NCI-H2029 (cell line): ENCODE measurements at regions not wholly inside any gene's neighbourhood (a gene's known extent, or its start where the extent isn't known, plus 50 kb on each side); places are given as distances from the start of the nearest gene placed in this dataset.
"Not testable (repeated sequence)": the region's sequence is repeated elsewhere in the genome, so short reads cannot be mapped to it uniquely, and the experiment has no call there.

Source experiments
- DNase-seq: peaks from one replicate; lab custom pipeline; 2025; lab: John Stamatoyannopoulos, UW

DNA sequence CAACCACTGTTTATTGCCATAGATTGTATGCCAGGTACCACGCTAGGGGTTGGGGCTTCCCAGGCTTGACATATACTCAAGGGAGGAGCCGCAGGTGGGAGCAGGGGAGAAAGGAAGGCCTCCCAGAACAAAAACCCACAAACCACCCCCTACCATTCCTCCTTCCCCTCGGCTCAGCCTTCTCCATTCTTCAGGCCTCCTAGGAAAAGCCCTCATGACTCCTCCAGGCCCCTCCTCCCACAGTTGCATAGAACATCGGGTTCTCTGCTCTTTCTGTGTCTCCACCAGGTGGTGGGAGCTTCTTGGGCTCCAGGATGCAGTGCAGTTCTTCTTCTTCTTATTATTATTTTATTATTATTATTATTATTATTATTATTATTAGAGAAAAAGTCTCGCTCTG lies 80.3 kb downstream of the ZFP36L2 start:
- no peak for DNase-seq

DNA sequence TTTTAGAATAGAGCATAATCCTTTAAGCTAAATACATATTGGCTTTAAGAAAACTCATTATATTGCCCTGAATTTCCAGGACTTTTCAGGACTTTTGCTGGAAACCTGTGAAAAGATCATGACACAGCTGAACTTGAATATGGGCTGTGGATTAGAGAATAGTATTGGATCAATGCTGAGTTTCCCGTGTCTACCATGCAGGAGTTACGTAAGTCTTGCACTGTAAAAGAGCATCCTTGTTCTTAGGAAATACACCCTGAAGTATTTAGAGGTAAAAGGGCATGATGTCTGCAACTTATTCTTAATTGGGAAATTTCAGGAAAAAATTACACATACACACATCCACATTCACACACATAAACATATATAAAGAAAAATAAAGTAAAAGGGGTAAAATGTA lies 82.1 kb downstream of the ZFP36L2 start:
- DNase-seq: no peak

DNA sequence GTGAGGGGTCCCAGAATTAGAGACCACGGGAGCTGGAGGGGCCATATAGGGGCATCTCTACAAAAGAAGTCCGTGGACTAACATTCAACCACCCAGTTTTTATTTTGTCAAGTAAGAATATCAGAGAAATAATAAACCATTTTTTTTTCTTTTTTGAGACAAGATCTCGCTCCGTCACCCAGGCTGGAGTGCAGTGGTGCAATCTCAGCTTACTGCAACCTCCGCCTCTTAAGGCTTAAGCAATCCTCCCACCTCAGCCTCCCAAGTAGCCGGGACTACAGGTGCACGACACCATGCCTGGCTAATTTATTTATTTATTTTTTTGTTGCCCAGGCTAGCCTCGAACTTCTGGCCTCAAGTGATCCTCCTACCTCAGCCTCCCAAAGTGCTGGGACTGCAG lies 82.7 kb downstream of the ZFP36L2 start:
- no peak for DNase-seq

DNA sequence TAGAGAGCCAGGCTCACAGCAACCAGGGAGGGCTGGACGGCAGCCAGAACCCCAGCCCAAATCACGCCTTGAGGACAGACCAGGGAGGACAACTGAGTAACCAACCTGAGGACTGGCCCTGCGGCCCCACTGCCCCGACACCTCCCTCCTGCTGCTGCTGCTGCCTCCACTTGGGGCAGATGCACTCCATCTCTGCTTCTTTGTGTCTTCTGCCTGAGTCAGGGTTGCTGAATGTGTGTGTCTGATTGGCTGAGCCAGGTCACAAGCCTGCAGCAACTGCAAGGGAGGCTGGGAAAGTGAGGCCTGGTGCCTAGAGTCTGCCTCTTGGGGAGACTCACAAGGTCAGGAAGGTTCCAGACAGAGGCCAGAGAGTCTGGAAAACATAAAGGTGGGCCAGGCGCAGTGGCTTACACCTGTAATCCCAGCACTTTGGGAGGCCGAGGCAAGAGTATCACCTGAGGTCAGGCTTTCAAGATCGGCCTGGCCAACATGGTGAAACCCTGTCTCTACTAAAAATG lies 83.4 kb downstream of the ZFP36L2 start:
- no peak for DNase-seq

DNA sequence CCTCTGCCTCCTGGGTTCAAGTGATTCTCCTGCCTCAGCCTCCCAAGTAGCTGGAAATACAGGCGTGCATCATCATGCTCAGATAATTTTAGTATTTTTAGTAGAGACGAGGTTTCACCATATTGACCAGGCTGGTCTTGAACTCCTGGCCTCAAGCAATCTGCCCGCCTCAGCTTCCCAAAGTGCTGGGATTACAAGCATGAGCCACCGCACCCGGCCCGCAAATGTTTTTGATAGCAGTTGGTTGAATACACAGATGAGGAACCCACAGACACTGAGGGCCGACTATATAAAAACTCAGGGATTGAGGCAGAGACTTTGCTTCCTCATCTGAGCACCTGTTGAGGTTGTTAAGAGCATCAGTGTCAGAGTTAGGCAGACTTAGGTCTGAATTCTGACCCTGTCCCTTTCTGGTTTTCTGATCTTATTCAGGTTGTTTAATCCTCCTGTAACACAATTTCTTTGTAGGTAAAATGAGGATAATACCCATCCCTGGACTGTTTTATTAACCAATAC lies 84.7 kb downstream of the ZFP36L2 start:
- not testable (repeated sequence) for DNase-seq

DNA sequence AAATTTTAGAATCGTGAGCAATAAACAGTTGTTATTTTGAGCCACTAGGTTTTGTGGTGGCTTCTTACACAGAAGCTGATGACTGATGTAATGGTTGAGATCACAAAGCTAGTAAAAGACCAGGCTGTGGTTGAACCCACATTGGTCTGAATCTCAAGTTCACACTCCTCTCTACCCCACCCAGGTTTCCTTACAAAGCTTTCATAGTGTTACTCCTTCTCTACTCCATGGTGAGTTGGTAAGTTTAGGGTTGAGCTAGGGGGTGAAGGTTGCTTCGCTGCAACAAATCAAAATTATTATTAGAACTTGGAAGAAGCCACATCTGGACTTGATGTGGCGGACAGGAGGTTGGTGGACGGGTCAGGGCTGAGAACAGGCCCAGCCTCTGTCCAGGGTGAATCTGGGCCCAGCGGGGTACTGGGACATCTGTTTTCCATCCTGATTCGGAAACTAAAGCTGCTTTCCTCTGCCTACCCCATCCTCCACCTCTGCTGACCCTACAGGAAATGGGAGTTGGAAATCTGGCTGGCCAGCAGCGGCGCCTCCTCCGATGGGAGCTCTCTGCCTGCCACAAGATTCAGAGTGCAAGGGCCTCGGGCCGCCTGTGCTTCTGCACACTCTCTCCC lies 86.3 kb downstream of the ZFP36L2 start:
- no peak for DNase-seq

DNA sequence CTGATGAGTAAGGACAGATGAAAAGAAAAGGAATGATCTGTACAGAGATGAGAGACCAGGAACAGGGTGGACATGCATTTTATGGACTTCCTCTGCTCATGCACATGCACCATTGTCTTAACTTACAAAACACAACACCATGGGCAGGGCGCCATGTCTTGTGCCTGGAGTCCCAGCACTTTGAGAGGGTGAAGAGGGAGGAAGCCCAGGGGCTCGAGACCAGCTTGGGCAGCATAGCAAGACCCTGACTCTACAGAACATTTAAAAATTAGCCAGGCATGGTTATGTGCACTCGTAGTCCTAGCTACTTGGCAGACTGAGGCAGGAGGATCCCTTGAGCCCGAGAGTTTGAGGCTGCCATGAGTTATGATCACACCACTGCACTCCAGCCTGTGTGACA lies 86.9 kb downstream of the ZFP36L2 start:
- DNase-seq: no peak

DNA sequence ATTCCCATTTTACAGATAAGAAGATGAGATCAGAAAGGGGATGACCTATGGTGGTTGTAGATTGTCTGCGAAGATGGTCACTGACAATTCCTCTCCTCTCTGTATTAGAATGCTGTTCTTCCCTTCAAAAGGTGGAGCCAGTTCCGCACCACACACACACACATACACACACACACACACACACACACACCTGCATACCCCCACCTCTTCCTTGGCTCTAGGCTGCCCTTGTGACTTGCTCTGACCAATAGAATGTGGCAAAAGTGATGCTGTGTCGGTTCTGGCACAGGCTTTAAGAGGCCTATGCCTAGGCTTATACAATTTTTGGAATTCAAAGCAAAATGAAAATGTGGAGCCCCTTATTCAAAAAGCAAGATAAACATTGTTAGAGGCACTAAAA lies 88.0 kb downstream of the ZFP36L2 start:
- DNase-seq: no peak

DNA sequence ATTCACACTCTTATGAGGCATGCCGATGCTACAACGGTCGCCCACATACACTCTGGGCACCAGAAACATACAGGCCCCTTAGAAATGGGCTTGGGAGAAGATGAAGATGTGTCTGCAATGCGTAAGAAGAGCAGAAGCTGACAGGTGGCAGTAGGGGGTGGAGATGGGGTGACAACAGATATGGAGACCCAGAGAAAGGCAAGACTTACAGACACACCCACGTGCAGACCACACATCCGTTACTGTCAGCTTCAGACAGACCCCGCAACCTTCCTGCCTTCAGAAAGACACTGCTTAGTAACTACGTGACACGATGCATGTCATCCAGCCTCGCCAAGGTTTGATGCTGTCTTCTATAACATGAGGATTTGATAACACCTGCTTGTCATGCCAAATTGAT lies 89.5 kb downstream of the ZFP36L2 start:
- no peak for DNase-seq

DNA sequence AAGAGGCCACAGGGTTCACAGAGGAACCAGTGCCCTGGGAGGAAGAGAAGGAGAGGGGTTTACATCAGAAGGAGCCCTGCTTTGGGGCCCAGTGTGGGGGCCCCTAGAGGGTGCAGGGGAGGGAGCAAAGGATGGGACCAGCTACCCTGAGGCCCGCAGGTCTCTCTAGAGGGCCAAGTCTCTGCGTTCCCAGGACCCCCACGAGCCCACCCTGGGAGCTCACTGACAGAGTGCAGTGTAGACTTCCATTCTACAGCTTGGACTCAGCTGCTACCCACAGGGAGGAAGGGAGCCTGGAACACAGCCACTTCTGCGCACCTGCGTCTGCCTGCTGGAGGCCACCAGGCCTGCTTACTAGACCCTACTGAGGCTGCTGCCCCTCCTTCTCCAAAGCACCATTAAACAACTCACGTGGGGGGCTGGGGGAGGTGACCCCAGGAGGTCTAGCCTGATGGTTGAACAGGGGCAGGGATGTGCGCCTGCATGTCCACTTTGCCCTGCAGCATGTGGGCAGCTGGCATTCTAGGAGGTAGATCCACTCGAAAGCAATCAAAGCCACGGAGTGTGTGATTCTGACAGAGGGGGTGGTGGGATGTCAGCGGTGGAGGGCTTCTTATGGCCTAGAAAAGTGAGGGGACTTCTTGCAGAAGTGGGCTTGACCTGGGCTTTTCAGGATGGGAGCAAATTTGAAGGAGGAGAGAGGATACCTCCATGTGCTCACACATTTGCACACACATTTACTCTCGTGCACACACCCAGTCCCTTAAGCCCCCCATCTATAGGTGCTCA lies 90.2 kb downstream of the ZFP36L2 start:
- no peak for DNase-seq

DNA sequence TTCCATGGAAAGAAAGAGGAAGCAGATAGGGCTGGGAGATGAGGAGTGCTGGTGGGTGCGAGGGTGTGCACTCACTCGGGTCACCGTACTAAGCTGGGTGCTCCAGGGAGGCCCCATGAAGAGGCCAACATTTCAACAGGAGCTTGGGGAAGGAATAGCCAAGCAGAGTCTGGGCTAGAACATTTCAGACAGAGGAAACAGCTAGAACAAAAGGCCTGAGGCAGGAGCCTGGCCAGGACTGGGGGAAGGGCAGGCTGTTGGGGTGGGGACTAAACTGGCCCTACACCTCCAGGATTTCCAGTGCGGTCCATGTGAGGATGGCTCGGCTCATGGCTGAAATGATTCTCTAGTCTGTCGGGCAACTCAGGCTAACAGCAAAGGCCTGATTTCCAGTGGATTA lies 90.8 kb downstream of the ZFP36L2 start:
- DNase-seq: no peak

DNA sequence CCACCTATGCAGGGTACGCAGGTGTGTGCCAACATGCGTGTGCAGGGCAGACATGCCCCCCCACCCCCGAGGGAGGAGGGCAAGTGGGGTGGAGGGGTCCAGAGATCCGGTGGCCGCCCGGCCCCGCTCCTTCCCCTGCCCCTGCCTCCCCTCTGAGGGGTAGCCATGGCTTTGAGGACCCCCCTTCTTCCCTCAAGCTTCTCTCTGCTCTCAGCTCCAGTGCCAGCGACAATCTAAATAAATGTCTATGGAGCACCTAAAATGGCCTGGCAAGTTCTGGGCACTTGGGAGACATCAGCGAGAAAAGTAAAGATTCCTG lies 91.9 kb downstream of the ZFP36L2 start:
- DNase-seq: no peak

DNA sequence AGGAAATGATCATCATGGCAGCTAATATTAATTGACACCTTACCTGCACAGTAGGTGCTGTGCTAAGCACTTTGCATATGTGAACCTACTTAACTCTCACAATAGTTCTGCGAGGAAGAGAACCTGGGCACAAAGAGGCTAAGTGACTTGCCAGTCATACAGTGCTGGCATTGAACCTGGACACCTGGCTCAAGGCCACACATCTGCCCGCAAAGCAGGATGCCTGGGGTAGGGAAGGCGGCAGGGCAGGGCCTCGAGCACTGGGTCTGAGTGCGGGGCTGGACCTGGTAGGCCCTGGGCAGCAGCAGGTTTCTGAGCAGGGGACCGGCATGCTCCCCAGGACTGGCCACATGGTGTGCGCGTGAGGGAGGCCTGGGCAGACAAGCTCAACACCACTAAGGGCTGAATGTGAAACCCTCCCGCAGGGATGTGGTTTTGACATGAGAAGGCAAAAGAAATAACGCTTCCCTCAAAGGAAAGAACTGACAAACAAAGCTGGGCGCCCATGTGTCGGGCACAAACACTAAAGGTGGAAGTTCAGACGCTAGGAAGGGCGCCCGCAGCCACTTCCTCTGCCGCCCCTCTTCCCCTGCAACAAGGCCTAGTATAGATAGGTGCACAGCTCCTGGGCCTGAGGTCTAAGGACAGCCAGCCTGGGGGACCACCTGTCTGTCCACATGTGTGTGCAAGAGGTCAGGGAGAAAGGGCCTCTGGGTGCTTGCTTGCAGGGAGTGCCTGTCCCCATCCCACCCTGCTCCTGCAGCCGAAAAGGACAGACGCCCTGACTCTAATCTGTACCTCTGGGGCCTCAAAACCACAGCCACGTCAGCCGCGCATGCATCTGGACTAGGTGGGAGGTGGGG lies 92.5 kb downstream of the ZFP36L2 start:
- DNase-seq: no peak

DNA sequence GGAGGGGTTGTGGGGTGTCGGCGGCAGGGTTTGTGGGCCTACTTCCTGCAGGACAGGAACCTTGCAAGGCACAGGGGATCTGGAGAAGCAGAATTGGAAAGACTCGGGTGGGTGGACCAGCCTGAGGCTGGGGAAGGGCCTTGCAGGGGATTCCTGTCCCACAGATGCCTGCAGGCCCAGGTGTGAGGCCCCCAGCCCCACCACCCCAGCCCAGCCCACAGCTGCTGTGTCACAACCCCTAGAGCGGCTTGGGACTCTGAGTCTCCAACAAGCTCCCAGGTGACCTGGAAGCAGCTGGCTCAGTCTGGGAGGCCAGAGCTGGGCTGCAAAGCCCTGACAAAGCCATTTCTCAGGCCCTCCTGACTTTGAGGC lies 93.1 kb downstream of the ZFP36L2 start:
- DNase-seq: no peak

DNA sequence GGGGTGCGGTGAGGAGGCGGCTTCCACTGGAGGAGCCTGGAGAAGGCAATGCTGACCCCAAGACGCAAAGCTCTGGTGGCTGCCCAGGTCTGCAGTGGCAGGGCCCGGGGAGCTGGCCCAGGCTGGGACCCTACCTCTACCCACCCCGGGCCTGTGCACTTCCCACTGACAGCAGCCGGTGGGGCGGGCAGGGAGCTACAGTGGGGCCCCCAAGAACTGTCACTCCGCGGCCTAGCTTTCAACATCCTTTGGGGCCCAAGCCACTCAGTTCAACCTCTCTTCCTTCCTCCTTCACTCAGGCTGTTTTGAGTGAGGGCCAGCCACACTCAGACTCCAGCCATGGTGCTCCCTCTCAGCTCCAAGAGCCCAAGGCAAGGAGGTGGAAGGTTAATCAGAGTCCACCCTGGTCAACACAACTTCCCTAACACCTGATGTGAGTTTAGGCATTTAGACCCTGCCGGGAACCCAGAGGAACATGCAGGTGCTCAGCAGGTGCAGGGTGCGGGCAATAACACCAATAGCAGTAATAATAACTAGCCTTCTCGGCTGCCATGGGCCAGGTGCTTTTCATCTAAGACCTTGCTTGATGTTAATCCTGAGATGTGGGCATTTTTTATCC lies 93.6 kb downstream of the ZFP36L2 start:
- DNase-seq: no peak

DNA sequence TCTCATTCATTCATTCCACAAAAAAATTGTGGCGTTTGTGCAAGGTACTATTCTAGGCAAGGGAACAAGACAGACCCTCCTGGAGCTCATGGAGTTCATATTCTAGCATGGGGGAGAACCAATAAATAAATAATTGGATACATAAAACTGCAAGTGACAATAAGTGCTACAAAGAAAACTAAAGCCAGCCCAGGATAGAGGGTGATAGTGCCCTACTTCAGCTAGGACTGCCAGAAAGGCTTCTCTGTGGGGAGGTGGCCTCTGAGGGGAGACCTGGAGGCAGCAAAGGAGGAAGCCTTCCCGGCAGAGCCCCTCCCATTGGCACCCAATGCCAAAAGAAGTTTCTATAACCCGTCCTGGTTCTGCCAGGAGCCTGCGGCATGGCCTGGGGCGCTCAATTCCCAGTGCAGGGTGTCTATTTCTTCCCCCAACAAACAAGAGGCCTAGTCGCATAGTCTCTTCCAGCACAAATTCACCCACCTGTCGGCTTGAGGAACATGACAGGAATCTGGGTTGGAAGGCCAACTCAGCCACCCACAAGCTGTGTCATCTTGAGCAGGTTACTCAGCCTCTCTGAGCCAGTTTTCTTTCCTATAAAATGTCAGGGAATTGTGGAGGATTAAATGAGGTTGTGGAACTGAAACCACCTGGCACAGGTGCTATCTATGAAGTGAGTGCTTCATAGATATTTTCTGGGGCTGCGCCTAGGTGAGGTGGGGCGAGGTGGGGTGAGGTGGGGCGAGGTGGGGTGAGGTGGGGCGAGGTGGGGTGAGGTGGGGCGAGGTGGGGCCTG lies 94.3 kb downstream of the ZFP36L2 start:
- no peak for DNase-seq

DNA sequence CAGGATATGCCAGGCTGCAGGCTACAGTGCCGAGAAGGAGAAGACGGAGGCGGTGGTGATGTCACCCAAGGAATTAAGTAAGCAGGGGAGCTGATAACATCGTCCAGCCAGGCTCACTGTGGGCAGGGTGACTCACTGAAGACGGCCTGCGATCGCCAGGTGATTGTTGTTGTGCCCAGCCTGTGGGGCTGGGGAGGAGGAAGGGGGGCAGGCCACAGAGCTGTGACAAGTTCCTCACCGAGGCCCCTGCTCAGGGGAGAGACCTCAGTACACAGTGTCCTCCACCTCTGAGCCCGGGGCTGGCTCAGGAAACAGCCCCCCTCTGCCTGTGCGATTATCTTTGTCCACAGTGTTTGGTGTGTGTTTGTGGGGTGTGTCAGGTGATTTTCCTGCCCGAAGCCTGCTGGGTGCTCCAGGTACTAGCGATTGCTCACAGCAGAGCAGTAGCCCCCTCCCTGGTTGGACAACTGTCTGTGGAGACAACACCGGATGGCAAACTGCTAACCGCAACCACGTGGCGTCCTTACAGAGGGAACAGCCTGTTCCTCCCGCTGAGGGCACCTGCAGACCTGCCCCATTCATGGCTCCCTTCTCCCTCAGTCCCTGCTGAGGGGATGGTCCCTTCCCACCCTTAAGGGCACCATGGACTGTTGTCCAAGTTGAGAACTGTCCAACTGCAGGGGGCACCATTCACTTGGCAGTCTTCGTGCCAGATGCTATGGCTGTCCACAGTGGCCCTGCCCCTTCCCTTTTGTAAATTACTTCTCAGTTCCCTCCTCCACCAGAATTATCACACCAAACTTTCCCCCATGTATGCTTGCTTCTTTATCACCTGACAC lies 95.1 kb downstream of the ZFP36L2 start:
- DNase-seq: no peak

DNA sequence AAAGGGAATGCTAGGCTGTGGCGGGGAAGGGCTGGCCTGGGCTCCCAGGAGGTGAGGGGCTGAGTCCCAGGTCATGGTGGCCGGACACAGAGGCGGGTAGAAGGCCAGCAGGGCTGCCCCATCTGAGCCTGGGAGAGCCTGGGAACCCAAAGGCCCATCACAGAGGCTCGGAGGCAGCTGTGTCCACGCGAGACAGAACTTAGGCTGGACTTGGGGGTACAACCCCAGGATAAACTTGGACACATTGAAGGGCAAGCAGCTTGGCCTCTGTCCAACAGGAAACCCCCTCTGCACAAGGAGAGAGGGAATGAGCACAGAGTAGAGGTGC lies 95.9 kb downstream of the ZFP36L2 start:
- no peak for DNase-seq

DNA sequence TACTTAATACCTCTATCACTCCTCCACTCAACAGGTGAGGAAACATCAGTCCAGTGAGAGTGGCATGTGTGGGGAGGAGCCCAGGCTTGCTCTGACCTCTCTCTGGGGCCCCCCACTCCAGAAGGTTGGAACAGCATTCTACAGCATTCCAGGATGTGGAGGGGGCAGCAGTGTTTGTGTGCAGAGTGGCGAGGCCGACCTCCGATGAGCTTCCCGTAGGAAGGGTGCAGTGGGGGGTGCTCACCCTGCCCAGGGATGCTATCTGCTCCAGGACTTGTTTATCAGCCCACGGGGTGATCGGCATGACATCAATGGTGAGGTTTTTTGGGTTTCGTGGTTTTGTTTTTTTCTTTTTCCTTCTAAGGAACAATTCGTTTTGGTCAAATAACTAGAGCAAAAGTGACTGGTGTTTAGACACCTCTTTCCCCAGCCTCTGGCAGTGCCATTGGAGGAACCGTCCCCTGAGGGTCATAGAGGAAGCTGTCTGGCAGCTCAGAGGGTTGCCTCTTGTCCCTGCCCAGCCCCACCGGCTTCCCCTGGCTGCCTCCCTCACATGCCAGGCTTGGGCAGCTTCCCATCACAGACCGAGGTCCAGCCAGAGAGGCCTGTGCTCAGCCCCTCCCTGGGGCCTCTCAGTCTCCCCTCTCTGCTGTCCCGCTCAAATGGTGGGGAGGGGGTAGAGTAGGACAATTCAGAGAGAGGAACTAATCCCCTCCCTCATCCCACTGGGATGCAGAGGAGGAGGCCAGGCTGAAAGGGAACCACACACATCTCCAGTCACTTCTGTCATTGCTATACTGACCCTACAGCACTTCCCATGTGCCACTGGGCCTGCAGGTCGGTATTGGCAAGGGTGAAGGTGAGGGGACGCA lies 96.5 kb downstream of the ZFP36L2 start:
- no peak for DNase-seq

DNA sequence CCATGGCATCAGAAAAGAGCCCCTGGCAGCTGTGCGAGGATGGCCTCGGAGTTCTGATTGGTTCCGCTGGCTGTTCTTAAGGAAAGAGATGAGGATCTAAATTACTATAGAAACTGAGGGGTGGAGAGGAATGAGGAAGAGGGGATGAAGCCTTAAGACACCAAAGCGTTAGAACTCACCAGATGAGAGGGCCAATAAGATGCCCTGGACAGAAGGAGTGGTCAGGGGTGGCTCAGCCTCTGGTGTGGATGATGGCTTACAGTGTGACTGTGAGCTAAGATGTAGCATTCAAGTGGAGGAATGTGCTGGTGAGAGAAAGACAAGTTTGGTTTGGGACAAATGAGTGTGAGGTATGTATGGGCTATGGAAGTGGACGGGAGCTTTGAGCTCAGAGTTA lies 97.8 kb downstream of the ZFP36L2 start:
- DNase-seq: no peak
